GM19025 (cell line): ENCODE measurements at regions not wholly inside any gene's neighbourhood (a gene's known extent, or its start where the extent isn't known, plus 50 kb on each side); places are given as distances from the start of the nearest gene placed in this dataset.
"Not testable (repeated sequence)": the region's sequence is repeated elsewhere in the genome, so short reads cannot be mapped to it uniquely, and the experiment has no call there.

Experiments used
- ATAC-seq: cut with Tn5 transposase; IDR thresholded peaks from one replicate; pipeline ENCODE4 v1.9.1; 2021; ENCODE audit warnings: mild to moderate bottlenecking, low read depth, moderate library complexity; ENCODE audit not compliant: unreplicated experiment

DNA sequence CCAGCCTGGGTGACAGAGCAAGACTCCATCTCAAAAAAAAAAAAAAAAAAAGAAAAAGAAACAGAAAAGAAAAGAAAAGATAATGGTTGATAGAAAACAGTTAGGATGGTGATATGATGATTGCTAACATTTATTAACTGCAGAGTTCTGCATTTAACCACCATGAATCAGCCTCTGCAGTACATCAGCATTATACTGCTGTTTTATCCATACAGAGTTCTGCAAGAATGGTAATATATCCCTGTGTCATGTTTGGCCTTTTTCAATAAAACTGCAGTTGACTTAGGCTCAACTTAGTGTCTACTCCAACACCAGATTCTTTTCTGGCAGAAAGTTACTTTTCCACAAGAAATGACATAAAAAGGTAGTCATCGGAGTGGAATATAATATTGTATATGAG, 62.6 kb downstream of the DUSP6 start:
- no peak for ATAC-seq

DNA sequence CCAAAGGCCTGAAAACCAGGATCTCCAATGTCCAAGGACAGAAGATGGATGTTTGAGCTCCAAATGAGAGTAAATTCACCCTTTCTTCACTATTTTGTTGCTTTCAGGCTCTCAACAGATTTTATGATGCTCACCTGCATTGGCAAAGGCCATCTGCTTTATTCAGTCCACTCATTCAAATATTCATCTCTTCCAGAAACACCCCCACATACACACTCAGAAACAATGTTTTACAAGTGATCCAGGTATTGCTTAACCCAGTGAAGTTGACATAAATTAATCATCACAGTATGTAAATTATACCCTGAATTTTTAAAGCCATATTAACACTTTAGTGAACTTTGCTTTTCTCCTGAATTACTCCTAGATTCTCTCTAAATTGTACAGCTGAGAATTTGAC, 63.3 kb downstream of the DUSP6 start:
- no peak for ATAC-seq

DNA sequence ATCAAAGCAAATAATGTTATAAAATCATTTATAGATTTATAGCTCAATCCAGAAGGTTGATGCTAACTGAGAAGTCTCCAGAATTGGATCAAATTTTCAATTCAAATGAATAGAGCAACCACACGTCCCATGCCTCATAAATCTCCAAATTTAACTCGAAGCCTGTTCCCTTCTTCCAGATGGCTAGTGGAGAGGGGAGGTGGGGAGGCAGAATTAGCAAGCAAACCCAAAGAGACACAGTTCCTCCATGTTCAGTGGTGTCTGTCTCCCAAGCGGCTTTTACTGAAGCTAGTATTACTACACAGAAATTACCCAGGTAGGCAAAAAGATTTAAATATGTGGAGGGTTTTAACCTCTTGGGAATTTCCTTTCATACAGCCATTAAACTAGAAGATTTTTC, 65.8 kb downstream of the DUSP6 start:
- ATAC-seq, result no peak

DNA sequence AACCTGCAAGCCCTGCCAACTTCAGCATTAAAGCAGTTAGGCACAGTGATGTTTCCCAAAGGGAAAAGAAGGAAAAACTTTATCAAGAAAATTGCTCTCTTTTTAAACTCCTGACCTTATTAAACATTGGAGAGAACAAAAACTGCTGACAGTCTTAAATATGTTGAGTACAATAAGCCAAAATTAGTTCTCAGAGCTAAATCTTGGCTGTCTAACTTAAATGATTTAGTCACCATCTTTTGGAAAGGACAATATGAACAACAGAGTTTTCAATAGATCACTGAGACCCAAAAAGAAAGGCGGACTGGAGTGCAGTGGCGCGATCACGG, 70.8 kb downstream of the DUSP6 start:
- no peak for ATAC-seq

DNA sequence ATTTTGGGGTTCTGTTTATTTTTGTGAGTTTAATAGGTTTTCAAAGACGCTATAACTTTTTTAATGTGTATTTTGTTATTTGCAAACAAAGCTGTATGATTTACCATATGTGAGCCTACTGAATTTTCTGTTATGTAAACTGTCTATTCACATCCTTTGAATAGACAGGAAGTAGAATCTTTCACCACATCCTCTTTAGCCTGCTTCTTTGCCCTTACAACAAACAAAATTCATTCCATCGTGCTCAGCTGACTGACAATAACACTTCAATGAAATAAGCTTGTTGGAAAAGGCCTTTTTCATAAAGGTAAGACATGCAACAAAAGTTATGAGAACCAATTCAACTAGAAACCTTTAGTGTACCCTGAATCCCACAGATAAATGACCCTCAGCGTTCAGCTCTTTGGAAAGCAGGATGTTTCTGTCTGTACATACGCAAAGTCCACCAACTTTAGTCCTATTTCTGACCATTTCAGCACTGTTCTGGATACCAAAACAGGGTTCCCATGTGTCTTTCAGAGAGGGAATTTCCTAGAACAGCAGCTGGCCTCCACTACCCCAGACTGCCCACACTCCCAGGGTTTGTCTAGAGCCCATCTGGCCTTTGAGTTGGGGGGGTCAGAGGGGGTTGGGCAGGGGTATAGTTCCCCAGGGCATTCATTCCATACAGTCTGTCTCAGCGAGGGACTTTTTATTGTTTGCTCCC, 71.3 kb downstream of the DUSP6 start:
- ATAC-seq, result no peak

DNA sequence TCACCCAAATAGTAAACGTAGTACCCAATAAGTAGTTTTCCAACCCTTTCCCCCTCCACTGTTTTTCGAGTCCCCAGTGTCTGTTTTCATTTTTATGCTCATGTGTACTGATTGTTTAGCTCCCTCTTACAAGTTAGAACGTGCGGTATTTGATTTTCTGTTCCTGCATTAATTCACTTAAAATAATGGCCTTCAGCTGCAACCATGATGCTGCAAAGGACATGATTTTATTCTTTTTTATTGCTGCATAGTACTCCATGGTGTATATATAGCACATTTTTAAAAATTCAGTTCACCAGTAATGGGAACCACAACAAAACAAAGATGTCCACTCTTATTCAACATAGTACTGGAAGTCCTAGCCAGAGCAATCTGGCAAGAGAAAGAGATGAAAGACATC, 72.8 kb downstream of the DUSP6 start:
- ATAC-seq, result no peak

DNA sequence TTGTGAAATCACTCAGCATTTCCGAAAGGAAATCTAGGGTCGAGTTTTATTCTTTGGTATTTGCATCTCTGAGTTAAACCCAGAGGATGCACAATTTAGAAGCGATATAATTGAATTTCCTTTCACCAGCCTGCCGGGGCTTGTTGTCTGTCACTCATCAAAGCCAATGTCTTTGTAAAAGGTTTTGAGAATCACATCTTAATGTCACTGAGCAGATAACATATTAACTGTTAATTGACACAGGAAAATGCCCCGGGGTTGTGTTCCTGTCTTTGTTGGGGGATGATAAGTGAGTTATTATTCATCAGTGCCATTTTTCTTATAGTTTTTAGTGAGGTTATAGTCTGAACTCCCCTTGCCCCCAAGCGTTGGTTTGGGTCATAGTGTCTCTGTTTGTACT, 73.4 kb downstream of the DUSP6 start:
- no peak for ATAC-seq

DNA sequence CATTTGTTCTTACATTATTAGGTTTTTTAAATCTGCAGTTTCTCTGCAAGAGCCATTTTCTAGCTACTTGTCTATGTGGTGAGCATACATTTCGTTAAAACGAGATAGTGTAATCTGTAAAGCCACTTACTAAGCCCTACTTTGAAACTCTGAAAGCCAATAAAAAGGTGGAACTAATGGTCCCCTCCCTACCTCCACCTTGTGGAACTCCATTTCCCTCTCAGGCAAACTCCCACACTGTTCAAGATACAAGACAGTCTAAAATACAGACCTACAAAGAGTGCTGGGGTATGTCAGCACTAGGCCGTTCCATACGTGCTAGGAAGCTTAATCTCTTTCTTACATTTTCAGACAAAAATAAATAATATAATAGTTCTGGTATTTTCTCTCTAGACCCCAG, 74.1 kb downstream of the DUSP6 start:
- ATAC-seq, result no peak

DNA sequence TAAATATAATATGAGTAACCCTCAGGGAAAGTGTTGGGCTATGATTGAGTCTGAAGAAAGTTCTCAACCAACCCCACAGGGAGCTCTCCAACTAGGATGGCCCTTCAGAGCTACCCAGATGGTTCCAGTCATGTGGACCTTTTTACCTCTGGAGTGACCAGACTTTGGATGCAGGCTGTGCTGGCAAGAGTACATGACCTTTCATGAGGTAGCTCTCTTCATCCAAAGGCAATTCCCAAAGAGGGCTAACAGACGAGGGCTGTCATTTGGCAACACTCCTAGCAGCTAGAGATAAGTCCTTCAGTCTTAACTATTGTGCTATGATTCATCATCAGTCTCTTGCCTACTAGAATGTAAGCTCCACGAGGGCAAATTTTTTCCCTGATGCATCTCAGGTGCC, 75.4 kb downstream of the DUSP6 start:
- no peak for ATAC-seq

DNA sequence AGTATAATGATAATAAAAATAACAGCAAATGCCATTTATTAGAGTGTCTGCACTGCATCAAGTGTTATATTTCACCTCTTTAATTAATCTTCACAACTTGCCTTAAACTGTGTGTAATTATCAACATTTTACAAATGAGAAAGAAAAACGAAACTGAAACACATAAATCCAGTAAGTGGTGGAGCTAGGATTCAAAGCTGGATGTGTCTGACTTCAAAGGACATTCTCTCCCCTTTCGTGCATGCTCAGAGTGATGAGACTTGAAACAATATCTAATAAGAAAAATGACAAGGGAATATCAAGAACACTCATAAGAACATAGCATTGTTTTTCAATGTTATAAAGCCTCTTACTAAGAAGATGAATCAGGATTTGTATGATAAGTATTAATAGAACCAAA, 78.8 kb downstream of the DUSP6 start:
- no peak for ATAC-seq

DNA sequence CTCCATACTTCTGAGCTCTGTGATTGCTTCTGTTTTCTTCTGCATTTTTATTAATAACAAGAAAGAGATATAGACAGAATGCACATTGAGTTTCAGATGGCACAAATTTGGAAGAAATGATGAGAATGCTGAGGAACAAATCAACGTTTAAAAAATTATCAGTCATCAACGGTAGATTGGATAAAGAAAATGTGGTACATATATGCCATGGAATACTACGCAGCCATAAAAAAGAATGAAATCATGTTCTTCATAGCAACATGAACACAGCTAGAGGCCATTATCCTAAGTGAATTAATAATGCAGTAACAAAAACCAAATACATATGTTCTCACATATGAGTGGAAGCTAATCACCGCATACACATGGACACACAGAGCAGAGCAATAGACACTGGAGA, 81.8 kb downstream of the DUSP6 start:
- ATAC-seq, result no peak

DNA sequence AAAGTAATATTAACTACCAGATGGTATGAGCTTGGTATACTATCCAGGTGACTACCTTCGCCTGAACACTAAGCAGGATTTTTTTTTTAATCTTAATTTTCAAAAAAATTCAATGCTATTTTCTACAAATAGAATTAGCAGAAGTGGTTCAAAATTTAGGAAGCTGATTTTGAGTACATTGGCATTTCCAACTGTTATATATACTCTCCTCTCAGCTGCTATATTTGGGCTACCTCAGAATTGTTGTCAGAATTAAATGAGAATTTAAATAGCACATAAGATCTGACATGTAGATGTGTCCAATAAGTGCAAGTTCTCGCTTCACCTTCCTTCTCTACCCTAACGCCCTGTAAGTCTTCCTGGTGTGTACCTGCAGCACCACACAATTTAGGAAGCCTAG, 83.1 kb downstream of the DUSP6 start:
- ATAC-seq, result no peak

DNA sequence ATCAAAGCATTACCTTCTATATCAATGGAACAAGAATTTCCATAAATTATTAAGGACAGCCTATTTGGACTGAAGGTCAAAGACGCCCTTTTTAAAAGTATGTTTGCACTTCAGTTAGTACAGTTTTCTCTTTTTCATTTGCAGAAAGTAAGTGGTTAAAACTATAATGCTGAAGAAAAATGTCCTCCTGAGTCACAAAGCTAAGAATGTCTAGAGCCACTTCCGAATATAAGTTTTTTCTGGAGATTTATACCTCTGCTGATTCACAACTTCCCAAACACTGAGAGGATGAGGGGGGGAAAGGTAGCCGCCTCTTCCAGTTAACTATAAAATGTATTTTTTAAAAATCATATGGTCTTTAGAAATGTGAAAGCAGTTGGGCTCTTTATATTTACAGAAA, 84.9 kb downstream of the DUSP6 start:
- ATAC-seq, result no peak

DNA sequence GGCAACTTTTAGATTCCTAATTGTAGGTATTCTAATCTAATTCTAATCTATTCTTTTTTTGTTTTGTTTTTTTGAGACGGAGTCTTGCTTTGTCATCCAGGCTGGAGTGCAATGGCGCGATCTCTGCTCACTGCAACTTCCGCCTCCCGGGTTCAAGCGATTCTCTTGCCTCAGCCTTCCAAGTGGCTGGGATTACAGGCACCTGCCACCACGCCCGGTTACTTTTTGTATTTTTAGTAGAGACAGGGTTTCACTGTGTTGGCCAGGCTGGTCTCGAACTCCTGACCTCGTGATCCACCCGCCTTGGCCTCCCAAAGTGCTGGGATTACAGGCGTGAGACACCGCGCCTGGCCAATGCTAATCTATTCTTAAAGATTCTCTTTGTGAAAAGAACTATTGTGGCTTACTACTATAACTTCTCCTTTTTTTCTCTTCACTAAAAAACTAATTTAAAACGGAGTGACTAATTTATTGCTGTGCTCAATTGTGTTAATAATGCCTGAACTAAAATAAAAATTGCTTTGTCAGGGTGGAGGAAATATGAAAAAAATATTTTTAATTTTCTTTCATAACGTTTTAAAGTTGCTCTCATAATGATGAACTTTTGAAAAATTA, 85.6 kb downstream of the DUSP6 start:
- not testable (repeated sequence) for ATAC-seq

DNA sequence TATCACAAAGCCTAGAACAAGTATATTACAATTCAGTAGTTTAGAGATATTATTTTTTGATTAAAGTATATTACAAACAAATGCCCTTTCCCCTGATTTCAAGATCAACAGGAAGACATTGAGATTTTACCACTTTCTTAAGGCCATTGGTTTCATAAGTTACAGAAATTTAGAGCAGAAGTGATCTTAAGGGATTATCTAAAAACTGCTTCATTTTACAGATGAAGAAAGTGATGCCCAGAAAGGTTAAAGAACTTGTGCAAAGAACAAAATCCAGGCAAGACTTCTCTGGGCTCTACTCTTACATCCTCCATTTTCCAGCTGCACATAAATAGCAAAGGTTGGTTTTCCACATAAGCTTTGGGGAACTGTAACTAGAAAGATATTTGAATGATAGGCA, 87.5 kb downstream of the DUSP6 start:
- no peak for ATAC-seq

DNA sequence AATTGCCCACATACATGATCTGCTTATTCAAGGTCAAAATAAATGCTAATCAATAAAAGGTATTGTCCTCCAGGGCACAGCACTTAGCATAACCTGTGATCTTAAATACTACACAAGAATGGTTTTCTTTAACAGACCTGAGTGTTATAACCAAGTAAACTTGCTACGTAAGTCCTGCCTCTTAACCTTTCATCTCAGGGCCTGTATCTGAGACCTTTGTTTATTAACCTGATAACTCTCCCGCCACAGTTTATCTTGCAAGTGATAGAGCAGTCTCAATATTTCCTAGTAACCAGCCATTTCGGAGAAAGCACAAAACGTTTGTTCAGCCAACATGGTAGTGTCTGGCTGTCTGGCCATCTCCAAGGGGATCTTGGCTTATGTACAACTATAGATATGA, 88.4 kb downstream of the DUSP6 start:
- ATAC-seq, result no peak

DNA sequence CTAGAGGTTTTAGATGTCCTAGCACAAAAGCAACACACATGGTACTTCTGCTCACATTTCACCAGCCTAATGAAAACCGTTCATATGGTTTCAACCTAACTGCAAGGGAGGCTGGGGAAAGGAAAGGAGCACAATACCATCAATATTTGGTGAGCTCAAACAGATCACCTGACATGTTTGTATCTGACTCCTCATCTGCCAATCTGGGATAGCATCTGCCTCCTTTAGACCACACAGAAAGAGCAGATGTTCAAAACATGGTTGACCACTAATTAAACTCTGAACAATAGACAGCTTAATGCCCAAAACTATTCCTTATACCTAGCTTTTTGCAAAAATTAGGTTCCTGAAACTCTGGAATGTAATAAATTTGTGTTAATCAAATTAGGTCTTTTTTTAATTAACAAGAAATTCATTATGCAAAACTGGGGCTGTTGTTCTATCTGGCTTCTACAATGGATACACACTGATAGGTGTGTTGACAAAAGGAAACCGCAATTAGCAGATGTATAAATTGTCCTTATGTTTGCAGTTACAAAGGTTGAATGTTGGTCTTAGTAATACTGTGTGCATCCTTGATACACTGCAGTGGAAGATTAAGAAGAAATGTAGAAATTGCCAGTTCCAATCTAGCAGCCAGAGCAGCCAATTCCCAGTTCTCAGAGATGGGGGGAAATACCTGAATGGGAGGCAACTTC, 89.3 kb downstream of the DUSP6 start:
- no peak for ATAC-seq

DNA sequence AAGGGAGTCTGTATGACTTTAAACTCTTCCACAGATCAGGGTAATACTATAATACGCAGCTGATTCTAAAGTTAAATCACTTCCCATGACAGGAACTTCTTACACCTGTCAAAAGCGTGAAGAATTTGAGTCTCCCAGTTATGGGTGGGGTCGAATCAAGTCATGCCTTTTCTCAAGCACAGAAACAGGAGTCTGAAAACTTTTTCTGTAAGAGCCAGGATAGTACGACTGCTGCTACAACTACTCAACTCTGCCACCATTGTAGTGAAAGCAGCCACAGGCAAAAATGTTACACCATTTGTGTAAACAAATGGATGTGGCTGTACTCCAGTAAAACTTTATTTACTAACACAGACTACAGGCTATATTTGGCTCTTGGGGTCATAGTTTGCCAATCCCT, 90.3 kb downstream of the DUSP6 start:
- no peak for ATAC-seq

DNA sequence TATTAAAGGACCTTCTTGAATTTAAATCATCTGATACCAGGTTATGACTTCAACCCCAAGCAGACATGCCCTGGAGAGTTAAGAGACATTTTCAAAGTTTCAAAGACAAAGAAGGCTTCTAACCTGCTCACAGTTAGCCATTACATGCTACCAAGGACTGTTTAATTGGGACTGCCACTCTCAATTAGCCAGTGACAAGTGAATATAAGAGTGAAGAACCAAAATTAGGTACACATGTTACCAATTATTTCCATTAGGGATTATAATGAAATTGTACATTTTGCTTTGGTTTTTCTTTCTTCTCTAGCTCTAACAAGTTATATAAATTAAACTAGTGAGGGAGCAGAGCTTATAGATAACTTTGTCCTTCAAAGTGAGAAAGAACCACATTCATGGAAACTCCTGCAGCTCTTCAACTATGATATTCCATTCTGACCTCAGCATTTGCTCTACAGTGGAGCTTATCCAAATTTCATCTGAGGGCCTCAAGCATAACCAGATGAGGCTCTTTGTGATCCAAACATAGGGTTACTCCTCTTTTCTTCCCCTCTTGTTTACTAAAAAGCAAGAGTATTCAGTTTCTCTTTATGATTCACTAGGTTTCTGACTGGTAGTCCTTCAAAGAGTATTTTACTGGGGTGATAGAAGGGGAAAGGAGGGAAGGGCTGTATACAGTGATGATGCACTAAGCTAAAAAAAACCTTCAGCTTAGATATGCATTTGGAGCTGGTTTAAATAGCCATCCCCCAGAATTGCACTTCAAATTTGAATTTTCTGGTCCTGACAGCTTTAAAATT, 91.3 kb downstream of the DUSP6 start:
- no peak for ATAC-seq

DNA sequence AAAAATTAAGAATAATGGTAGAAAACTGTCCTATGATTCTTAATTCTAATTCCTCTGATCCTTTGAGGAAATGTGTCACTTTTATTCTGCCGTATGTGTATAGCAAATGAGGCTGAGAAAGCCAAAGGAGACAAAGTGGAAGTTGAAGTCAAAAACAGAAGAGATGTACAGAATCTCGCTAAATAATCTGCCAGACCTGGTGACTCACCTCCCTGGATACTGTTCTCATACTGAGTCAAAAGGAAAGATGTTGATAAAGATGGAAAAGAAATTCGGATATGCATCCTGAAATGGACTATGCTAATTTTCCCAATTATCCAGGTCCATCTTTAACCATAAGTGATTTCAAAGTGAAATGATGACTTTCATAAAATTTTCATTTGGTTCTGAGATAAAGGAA, 92.5 kb downstream of the DUSP6 start:
- ATAC-seq, result no peak

DNA sequence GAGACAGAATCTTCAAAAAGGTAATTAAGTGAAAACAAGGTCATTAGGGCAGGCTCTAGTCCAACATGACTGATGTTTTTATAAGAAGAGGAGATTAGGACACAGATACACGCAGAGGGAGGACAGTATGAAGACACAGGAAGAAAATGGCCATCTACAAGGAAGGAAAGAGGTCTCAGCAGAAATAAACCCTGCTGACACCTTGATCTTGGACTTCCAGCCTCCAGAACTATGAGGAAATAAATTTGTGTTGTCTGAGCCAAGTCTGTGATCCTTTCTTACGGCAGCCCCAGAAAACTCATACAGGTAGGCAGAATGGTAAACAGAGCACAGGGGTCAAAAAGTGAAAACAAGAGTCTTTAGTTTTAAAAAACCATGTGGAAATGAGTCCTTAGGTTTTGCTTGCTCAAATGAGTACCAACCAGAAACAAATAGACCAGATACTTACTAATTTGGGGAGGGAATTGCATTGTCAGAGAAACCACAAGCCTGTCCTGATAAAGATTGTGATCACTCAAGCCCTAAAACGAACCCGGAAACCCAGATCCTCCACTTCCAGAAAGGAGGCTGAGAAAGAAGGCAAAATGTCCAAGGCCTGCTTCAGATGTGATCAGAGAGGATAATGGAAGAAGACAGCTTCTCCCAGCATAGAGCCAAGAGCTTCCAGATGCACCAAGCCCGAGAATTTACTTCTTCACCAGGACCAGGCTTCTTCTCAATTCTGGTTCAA, 93.9 kb downstream of the DUSP6 start:
- ATAC-seq, result no peak
